Mucosa of rectum (tissue), 2 donors: ENCODE measurements at regions not wholly inside any gene's neighbourhood (a gene's known extent, or its start where the extent isn't known, plus 50 kb on each side); places are given as distances from the start of the nearest gene placed in this dataset.

Source experiments
- H3K27ac ChIP-seq, 2 donors: one replicate each; pipeline ENCODE4 v1.7.0; 2013; ENCODE audit warnings: inconsistent platforms in 2 of 2, low read depth in 2 of 2, low read length in 2 of 2
- H3K27me3 ChIP-seq, 2 donors: one replicate each; pipeline ENCODE4 v1.7.0; 2013; ENCODE audit warnings: low read length in 2 of 2; ENCODE audit not compliant: control insufficient read depth in 2 of 2, insufficient read depth in 2 of 2
- H3K36me3 ChIP-seq, 2 donors: one replicate each; pipeline ENCODE4 v1.7.0; 2013; ENCODE audit warnings: low read length in 2 of 2; ENCODE audit not compliant: control insufficient read depth in 2 of 2, insufficient read depth in 2 of 2
- H3K4me1 ChIP-seq, 2 donors: one replicate each; pipeline ENCODE4 v1.7.0; 2013; ENCODE audit warnings: low read length in 2 of 2, mild to moderate bottlenecking in 1 of 2; ENCODE audit not compliant: control insufficient read depth in 2 of 2, insufficient read depth in 2 of 2
- H3K4me3 ChIP-seq, 2 donors: one replicate each; pipeline ENCODE4 v1.7.0; 2013; ENCODE audit warnings: low read length in 2 of 2
- H3K9ac ChIP-seq, 2 donors: one replicate each; pipeline ENCODE4 v1.7.0; 2013; ENCODE audit warnings: low read length in 2 of 2, low read depth in 1 of 2, mild to moderate bottlenecking in 1 of 2
- H3K9me3 ChIP-seq, 2 donors: one replicate each; pipeline ENCODE4 v1.7.0; 2013; ENCODE audit warnings: low read length in 2 of 2; ENCODE audit not compliant: control insufficient read depth in 2 of 2
- donor health status: healthy.
- donor health status: Normal muscosa, but diverticular disease.

DNA sequence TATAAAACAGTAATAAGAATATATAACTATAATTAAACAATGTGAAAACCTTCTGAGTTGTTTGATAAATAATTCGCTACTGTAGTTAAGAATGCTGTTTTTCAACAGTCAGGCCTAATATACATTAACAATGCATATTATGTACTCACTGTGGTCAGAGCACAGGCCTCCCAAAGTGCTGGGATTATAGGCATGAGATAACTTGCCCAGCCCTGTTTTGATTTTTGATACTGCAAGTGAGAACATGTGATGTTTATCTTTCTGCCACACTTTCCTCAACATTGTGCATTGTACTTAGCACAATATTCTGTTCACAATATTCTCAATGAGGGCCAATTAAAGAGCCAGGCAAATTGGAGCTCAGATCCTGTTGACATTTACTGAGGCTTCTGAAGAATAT, 274.5 kb upstream of the RARB start:
- Histone ChIP-seq H3K27ac (no peak overlapping the region), H3K27me3 (no peaks in the 10 kb centered on the region), H3K36me3 (no peaks in the 10 kb centered on the region), H3K9me3 (no peaks in the 10 kb centered on the region), H3K9ac (no peak overlapping the region), H3K4me1 (no peaks in the 10 kb centered on the region), H3K4me3 (no peak overlapping the region)

DNA sequence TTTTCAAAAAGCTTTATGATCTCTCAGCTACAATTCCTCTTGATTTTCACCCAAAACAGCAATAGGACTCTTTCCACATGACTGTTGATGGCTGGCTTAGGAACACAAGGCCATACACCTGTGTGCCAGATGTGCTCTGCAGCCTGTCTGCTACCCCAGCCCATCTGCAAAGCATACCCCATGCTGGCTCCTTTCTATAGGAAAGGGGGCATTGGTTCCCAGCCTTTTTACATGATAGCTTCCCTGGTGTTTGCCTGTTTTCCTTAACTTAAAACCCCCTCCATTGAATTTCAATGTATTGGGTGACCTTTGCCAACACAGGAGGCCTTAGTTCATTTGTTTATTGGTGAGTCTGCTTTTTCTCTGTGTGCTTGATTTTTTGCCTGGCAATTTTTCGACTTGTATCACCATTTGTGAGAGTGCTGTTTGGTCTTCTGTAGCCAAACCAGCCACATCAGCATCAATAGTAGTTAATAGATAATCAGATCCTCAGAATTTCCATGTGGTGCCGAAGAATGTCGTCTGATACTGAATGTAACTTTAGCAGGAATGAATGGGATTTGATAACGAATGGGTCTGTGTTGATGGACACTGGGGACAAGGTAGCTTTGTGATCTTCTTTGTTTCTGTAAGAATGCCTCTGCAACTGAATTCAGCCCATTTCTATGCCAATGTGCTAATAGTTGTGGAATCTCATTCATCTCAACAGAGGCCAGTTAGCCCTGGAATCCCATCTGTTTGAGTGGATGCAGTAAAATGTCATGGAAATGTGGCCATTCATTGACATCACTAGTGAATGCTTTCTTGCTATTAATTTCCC, 272.2 kb upstream of the RARB start:
- no peaks in the 10 kb centered on the region for H3K4me1 ChIP-seq
- H3K27me3 ChIP-seq: no peaks in the 10 kb centered on the region
- H3K36me3 ChIP-seq: no peaks in the 10 kb centered on the region
- H3K27ac ChIP-seq: no peak overlapping the region
- no peak overlapping the region for H3K4me3 ChIP-seq
- H3K9ac ChIP-seq: no peak overlapping the region
- H3K9me3 ChIP-seq: no peaks in the 10 kb centered on the region

DNA sequence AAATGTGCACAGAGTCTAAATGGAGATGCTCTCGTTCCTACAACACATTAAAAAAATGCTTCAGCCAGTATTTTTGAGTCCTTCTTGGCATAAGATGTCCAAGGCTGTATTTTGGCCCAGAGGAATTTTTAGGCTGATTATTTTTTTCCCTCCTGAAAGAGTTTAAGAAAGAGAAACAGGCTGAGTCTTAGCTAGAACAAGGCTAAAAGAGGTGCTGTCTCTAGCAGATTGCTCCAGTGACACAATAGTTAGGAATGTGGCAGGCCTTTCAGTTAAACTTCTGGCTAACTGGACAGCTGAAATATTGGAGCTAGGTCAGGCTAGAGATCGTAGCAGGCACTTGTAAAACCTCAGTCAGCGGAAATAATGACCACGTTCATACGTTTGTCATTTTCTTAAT, 271.4 kb upstream of the RARB start:
- Histone ChIP-seq H3K27ac (no peak overlapping the region), H3K9me3 (no peaks in the 10 kb centered on the region), H3K36me3 (no peaks in the 10 kb centered on the region), H3K9ac (no peak overlapping the region), H3K4me3 (no peak overlapping the region), H3K27me3 (no peaks in the 10 kb centered on the region), H3K4me1 (no peaks in the 10 kb centered on the region)

DNA sequence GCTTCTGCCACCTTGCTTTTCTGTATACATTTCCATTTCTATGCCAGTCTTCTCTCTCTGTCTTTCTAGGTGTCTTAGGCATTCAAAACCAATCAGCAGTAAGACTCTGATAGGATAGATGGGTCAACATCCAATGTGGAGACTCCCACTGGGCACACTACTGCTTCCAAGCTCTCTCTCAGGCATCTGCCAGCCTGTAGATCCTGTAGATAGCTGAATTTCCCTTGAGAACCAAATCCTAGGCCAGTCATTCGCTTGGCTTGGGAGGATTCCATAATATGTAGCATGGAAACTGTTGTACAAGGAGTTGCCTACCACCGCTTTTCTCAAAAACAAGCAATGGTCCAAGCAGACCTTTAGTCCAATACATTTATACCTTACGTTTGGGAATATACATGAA, 262.8 kb upstream of the RARB start:
- H3K9ac ChIP-seq: no peak overlapping the region
- H3K27me3 ChIP-seq: no peaks in the 10 kb centered on the region
- H3K4me3 ChIP-seq: no peak overlapping the region
- H3K36me3 ChIP-seq: no peaks in the 10 kb centered on the region
- H3K27ac ChIP-seq: no peak overlapping the region
- H3K4me1 ChIP-seq: no peaks in the 10 kb centered on the region
- no peaks in the 10 kb centered on the region for H3K9me3 ChIP-seq

DNA sequence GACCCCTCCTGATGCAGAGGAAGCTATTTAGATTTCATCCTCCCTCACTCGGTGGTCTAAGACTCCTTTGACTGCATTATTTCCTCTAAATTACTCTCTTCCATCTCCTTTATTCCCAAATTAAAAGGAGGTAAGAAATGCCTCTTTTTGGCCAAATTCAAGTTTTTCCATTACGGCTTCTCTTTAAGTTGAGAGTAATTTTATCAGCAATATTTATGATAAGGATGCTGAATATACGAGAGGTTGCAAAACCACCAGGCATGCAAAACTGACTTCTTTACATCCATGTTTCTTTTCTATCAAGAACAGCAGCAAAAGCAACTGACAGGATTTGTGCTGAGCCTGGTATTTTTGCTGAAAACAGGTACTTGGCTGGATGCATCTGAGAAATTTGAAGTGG, 262.0 kb upstream of the RARB start:
- no peak overlapping the region for H3K9ac ChIP-seq
- H3K4me1 ChIP-seq: no peaks in the 10 kb centered on the region
- H3K27me3 ChIP-seq: no peaks in the 10 kb centered on the region
- H3K27ac ChIP-seq: no peak overlapping the region
- no peak overlapping the region for H3K4me3 ChIP-seq
- H3K9me3 ChIP-seq: no peaks in the 10 kb centered on the region
- H3K36me3 ChIP-seq: no peaks in the 10 kb centered on the region

DNA sequence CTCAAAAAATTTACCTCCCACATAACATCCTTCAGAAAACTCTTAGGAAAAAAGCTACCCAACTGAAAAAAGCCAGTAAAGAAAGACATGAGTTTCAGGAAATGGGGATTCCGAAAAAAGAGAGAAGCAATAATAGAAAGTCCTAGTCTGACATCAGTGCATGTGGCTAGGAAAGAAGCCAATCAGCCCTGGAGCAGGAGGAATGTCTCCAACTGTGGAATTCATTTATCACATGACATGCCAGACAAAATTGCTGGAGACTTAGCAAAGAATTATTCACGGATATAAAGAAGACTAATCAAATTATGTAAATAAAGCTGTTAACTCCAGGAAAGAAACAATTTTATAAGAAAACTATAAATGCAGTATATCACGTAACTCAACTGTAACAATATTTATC, 258.9 kb upstream of the RARB start:
- Histone ChIP-seq H3K27ac (no peak overlapping the region), H3K4me1 (no peaks in the 10 kb centered on the region), H3K9me3 (no peaks in the 10 kb centered on the region), H3K27me3 (no peaks in the 10 kb centered on the region), H3K36me3 (no peaks in the 10 kb centered on the region), H3K9ac (no peak overlapping the region), H3K4me3 (no peak overlapping the region)

DNA sequence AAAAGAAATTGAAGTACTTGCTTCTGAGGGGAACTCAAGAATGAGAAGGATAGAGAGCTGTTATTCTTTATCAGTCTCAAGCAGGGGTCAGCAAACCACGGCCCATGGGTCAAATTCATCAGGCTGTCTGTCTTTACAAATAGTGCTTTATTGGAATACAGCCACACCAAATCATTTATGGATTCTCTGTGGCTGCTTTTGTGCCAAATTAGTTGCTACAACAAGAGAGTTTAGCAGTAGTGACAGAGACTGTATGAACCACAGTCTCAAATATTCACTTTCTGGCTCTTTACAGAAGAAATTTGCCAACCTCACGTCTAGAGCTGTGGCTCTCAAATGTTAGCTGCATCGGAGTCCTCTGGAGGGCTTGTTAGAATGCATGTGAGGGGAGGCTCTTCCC, 258.0 kb upstream of the RARB start:
- no peak overlapping the region for H3K27ac ChIP-seq
- H3K9me3 ChIP-seq: no peaks in the 10 kb centered on the region
- no peaks in the 10 kb centered on the region for H3K27me3 ChIP-seq
- no peaks in the 10 kb centered on the region for H3K36me3 ChIP-seq
- no peak overlapping the region for H3K4me3 ChIP-seq
- no peaks in the 10 kb centered on the region for H3K4me1 ChIP-seq
- no peak overlapping the region for H3K9ac ChIP-seq

DNA sequence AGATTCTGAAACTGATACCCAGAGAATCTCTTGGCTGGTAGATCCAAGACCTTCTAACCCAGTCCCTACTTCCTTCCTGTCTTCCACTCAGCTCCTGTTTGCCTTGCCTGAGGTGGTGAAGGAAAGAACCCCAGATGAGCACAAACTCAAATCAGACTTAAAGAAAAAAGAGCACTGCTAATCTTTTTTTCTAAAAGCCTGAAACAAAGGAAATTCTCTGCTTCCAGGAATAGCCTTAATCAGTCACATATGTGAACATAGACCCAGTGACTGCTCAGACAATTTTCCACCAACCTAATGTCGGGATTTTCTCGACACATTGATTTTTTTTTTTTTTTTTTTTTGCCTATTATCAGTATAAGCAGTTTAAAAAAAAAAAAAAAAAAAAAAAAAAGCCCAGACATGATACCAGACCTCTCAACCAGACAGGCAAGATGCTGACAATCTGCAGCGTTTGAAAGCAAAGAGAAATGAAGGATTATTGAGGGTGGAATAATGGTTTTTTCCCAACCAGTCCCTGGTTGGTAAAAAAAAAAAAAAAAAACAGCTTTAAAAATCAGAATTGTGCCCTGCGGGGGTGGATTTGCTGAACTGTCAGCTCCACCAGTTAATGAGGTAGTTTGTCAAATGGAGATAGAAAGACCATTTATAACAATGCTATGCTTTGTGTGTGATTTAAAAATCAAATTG, 256.8 kb upstream of the RARB start:
- no peaks in the 10 kb centered on the region for H3K9me3 ChIP-seq
- no peaks in the 10 kb centered on the region for H3K27me3 ChIP-seq
- H3K27ac ChIP-seq: no peak overlapping the region
- H3K4me1 ChIP-seq: no peaks in the 10 kb centered on the region
- H3K9ac ChIP-seq: no peak overlapping the region
- no peaks in the 10 kb centered on the region for H3K36me3 ChIP-seq
- no peak overlapping the region for H3K4me3 ChIP-seq

DNA sequence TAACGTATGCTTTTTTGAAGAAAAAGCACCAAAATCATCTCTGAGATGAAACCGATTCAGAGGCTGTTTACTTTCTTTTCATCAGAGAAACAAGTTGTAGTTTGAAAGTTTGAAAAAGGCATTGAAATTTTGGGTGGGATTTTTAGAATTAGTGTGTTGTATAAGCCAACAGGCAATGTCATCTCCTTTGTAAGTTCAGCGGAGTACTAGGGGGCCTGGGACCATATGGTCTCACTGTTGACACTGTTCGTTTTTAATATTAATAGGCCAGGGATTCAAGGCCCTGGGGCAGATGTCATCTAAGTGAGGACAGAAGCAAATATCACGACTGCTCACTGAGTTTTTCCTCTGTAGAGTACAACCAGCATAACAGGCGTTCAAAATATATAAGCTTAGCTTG, 256.2 kb upstream of the RARB start:
- H3K9me3 ChIP-seq: no peaks in the 10 kb centered on the region
- no peaks in the 10 kb centered on the region for H3K36me3 ChIP-seq
- no peaks in the 10 kb centered on the region for H3K4me1 ChIP-seq
- no peak overlapping the region for H3K9ac ChIP-seq
- H3K27ac ChIP-seq: no peak overlapping the region
- no peaks in the 10 kb centered on the region for H3K27me3 ChIP-seq
- no peak overlapping the region for H3K4me3 ChIP-seq

DNA sequence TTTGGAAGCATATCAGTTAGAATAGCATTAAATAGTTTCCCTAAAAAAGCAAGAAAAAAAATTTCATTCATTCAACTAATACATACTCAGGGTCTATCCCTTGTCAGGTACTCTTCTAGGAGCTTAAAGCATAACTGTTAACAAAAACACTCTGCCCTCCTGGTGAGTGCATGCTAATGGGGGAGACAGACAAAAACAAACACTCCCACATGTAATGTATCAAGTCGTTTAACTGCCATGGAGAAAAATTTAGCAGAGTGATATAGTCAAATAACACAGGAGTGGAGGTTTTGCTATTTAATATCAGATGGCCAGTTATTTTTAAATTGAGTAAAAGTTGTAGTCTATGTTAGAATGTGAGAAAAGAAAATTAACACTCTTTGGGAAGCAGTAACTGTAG, 254.5 kb upstream of the RARB start:
- no peaks in the 10 kb centered on the region for H3K9me3 ChIP-seq

More for the DNA sequence above, 254.5 kb upstream of the RARB start:
- H3K9ac ChIP-seq: no peak overlapping the region
- no peak overlapping the region for H3K4me3 ChIP-seq
- no peaks in the 10 kb centered on the region for H3K36me3 ChIP-seq
- H3K4me1 ChIP-seq: peaks cover 0 to 2% of the 10 kb centered on the region in 2 donors
- H3K27me3 ChIP-seq: no peaks in the 10 kb centered on the region
- H3K27ac ChIP-seq: no peak overlapping the region
